ENCODE measurements at regions not wholly inside any gene's neighbourhood (a gene's known extent, or its start where the extent isn't known, plus 50 kb on each side); places are given as distances from the start of the nearest gene placed in this dataset.
A peak's percentile ranks its signal among the peaks of the same experiment; 100 is the strongest.

GRCh38 chr2:193584522-193584938 is 1389.8 kb upstream of the TMEFF2 start:
- TF ChIP-seq EZH2phosphoT487 (IDR thresholded peaks at IDR 0.05; ENCODE audit: borderline replicate concordance, low read depth, low read length) (no peak), CTCF (conservative IDR thresholded peaks at IDR 0.05; ENCODE audit: low read length) (peak; percentile 70)
- intact Hi-C loops (cut with micrococcal nuclease; ENCODE audit: unreplicated experiment): no loop called here
- POLR2A ChIA-PET: no interaction called here
- no peaks in the 10 kb centered on the region for H3K79me2 ChIP-seq (ENCODE audit: insufficient read depth, low read depth, low read length)
- no peaks in the 10 kb centered on the region for H4K20me1 ChIP-seq (ENCODE audit: insufficient read depth, low read length)
- CTCF ChIA-PET (ENCODE audit: unreplicated experiment): interaction anchor here (0.6 kb wide), 1 partner anchor 67 kb away, joined by 3 read pairs; no protein-coding TSS in a partner anchor
- H2AFZ ChIP-seq (ENCODE audit: low read length): no peak overlapping the region
- peak; percentile 13 for DNase-seq (ENCODE audit: low spot score)
- no peaks in the 10 kb centered on the region for H3K9me3 ChIP-seq (ENCODE audit: low read length)
- H3K4me3 ChIP-seq (ENCODE audit: low read depth, low read length, poor library complexity, severe bottlenecking): no peak overlapping the region
- no peaks in the 10 kb centered on the region for H3K9me2 ChIP-seq (ENCODE audit: insufficient read depth, low read length)
- BruUV-seq (replicated peaks): no TSS peak
- no peak overlapping the region for H3K4me2 ChIP-seq (ENCODE audit: low read length)
- no peaks in the 10 kb centered on the region for H3K36me3 ChIP-seq (ENCODE audit: insufficient read depth, low read length)
- H3K27ac ChIP-seq (ENCODE audit: low read depth, low read length, poor library complexity, severe bottlenecking): no peak overlapping the region
- no peaks in the 10 kb centered on the region for H3K4me1 ChIP-seq (ENCODE audit: insufficient read depth, low read length, poor library complexity, severe bottlenecking)

GRCh38 chr2:193583638-193584400 is 1389.1 kb upstream of the TMEFF2 start:
- CTCF ChIA-PET (ENCODE audit: unreplicated experiment): interaction anchor here (0.6 kb wide), 1 partner anchor 588 kb away, joined by 3 read pairs; no protein-coding TSS in a partner anchor
- Histone ChIP-seq H3K36me3 (ENCODE audit: insufficient read depth, low read length) (no peaks in the 10 kb centered on the region), H3K79me2 (ENCODE audit: insufficient read depth, low read depth, low read length) (no peaks in the 10 kb centered on the region), H3K4me3 (ENCODE audit: low read depth, low read length, poor library complexity, severe bottlenecking) (no peak overlapping the region), H3K9me2 (ENCODE audit: insufficient read depth, low read length) (no peaks in the 10 kb centered on the region), H2AFZ (ENCODE audit: low read length) (no peak overlapping the region), H3K4me1 (ENCODE audit: insufficient read depth, low read length, poor library complexity, severe bottlenecking) (no peaks in the 10 kb centered on the region), H3K27ac (ENCODE audit: low read depth, low read length, poor library complexity, severe bottlenecking) (no peak overlapping the region), H4K20me1 (ENCODE audit: insufficient read depth, low read length) (no peaks in the 10 kb centered on the region), H3K9me3 (ENCODE audit: low read length) (no peaks in the 10 kb centered on the region), H3K4me2 (ENCODE audit: low read length) (no peak overlapping the region)
- no peak for DNase-seq (ENCODE audit: low spot score)
- BruUV-seq (replicated peaks): no TSS peak
- POLR2A ChIA-PET: no interaction called here
- intact Hi-C loops (cut with micrococcal nuclease; ENCODE audit: unreplicated experiment): no loop called here
- no peak for TF ChIP-seq EZH2phosphoT487 (IDR thresholded peaks at IDR 0.05; ENCODE audit: borderline replicate concordance, low read depth, low read length)

- Histone ChIP-seq H4K20me1 (ENCODE audit: insufficient read depth, low read length) (no peaks in the 10 kb centered on the region), H3K36me3 (ENCODE audit: insufficient read depth, low read length) (no peaks in the 10 kb centered on the region), H3K4me3 (ENCODE audit: low read depth, low read length, poor library complexity, severe bottlenecking) (no peak overlapping the region), H3K9me2 (ENCODE audit: insufficient read depth, low read length) (no peaks in the 10 kb centered on the region), H2AFZ (ENCODE audit: low read length) (no peak overlapping the region), H3K9me3 (ENCODE audit: low read length) (no peaks in the 10 kb centered on the region), H3K4me2 (ENCODE audit: low read length) (no peak overlapping the region), H3K27ac (ENCODE audit: low read depth, low read length, poor library complexity, severe bottlenecking) (no peak overlapping the region), H3K79me2 (ENCODE audit: insufficient read depth, low read depth, low read length) (no peaks in the 10 kb centered on the region), H3K4me1 (ENCODE audit: insufficient read depth, low read length, poor library complexity, severe bottlenecking) (no peaks in the 10 kb centered on the region)
- no peak for TF ChIP-seq CTCF (conservative IDR thresholded peaks at IDR 0.05; ENCODE audit: low read length)
- no peak for TF ChIP-seq EZH2phosphoT487 (IDR thresholded peaks at IDR 0.05; ENCODE audit: borderline replicate concordance, low read depth, low read length)
- intact Hi-C loops (cut with micrococcal nuclease; ENCODE audit: unreplicated experiment): no loop called here
- POLR2A ChIA-PET: no interaction called here
- CTCF ChIA-PET (ENCODE audit: unreplicated experiment): no interaction called here
- no peak for DNase-seq (ENCODE audit: low spot score)
- BruUV-seq (replicated peaks): no TSS peak
Observed at GRCh38 chr2:193581807-193582206, 1387.1 kb upstream of the TMEFF2 start.
